Hepatocyte (in vitro differentiated cells): ENCODE measurements at regions not wholly inside any gene's neighbourhood (a gene's known extent, or its start where the extent isn't known, plus 50 kb on each side); places are given as distances from the start of the nearest gene placed in this dataset.

ENCODE experiments used
- DNase-seq: peaks from one replicate; pipeline ENCODE4 v3.0.0-alpha.2; 2016; ENCODE audit warnings: low spot score
- H2AFZ ChIP-seq: fragments of 200-600 bp; sonication (generic); 2 replicates; pipeline ENCODE4 v1.6.0; 2016; ENCODE audit warnings: antibody characterized with exemption, mild to moderate bottlenecking
- H3K27ac ChIP-seq: fragments of 200-600 bp; sonication (generic); 2 replicates; pipeline ENCODE4 v1.5.1; 2016; ENCODE audit warnings: mild to moderate bottlenecking
- H3K27me3 ChIP-seq: fragments of 200-600 bp; sonication (generic); 2 replicates; pipeline ENCODE4 v1.6.1; 2016
- H3K36me3 ChIP-seq: fragments of 200-600 bp; sonication (generic); replicated peaks from 2 replicates; pipeline ENCODE4 v1.5.1; 2016; ENCODE audit warnings: low read depth; ENCODE audit not compliant: insufficient read depth
- H3K4me1 ChIP-seq: fragments of 200-600 bp; sonication (generic); 2 replicates; pipeline ENCODE4 v1.5.1; 2016; ENCODE audit warnings: mild to moderate bottlenecking, moderate library complexity; ENCODE audit not compliant: insufficient read depth
- H3K4me2 ChIP-seq: fragments of 200-600 bp; sonication (generic); 2 replicates; pipeline ENCODE4 v1.6.0; 2016
- H3K4me3 ChIP-seq: fragments of 200-600 bp; sonication (generic); 2 replicates; pipeline ENCODE4 v1.5.1; 2016; ENCODE audit warnings: mild to moderate bottlenecking
- H3K79me2 ChIP-seq: fragments of 200-600 bp; sonication (generic); 2 replicates; pipeline ENCODE4 v1.6.0; 2017; ENCODE audit warnings: mild to moderate bottlenecking
- H3K9me2 ChIP-seq: fragments of 200-600 bp; sonication (generic); replicated peaks from 2 replicates; pipeline ENCODE4 v1.6.0; 2017; ENCODE audit warnings: mild to moderate bottlenecking; ENCODE audit not compliant: insufficient read depth
- H3K9me3 ChIP-seq: fragments of 200-600 bp; sonication (generic); 2 replicates; pipeline ENCODE4 v1.5.1; 2016; ENCODE audit warnings: low read depth, mild to moderate bottlenecking
- H4K20me1 ChIP-seq: fragments of 200-600 bp; sonication (generic); 2 replicates; pipeline ENCODE4 v1.6.0; 2016; ENCODE audit warnings: mild to moderate bottlenecking; ENCODE audit not compliant: insufficient read depth, poor library complexity, severe bottlenecking
- EZH2 ChIP-seq: fragments of 200-600 bp; sonication (generic); IDR thresholded peaks from 2 replicates; pipeline ENCODE4 v1.6.1; 2016; ENCODE audit warnings: antibody characterized with exemption, mild to moderate bottlenecking, borderline replicate concordance
- EZH2phosphoT487 ChIP-seq: fragments of 200-600 bp; sonication (generic); IDR thresholded peaks from one replicate; pipeline ENCODE4 v1.6.1; 2018; ENCODE audit warnings: antibody characterized with exemption, mild to moderate bottlenecking, low read depth, moderate library complexity; ENCODE audit not compliant: unreplicated experiment, severe bottlenecking
- WGBS: methylation state at CpG from one replicate; pipeline ENCODE4 v1.1.6; 2016; ENCODE audit warnings: low lambda C conversion rate; ENCODE audit errors: missing lambda C conversion rate; 5-methylcytosine and 5-hydroxymethylcytosine counted together
- TF ChIP-seq, protein P1 (sequence below): fragments of 200-600 bp; sonication (generic); IDR thresholded peaks from 2 replicates; pipeline ENCODE4 v1.5.1; 2016; ENCODE audit warnings: antibody characterized with exemption, mild to moderate bottlenecking; ENCODE audit not compliant: poor library complexity

DNA sequence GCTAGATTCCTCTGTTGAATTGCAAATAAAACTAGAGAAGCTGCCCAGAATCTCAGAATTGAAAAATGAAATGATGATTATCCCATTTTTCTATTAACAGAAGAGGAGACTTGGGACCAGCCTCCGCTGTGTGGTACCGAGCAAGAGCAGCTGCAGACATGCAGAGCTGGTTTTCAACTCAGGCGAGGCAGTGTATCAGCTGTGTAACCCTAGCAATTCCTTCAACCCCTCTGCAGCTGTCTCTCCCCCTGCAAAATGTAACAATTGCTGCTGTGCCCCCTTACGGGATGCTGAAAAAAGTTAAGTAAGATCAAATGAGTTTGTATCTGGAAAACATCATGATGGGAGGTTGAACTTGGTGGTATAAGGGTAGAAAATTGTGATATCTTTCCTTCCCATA, 98.5 kb upstream of the C3orf80 start:
- Histone ChIP-seq H3K4me2 (no peak overlapping the region), H3K36me3 (no peaks in the 10 kb centered on the region), H3K27me3 (no peaks in the 10 kb centered on the region), H2AFZ (no peak overlapping the region), H3K27ac (no peak overlapping the region), H3K9me3 (no peaks in the 10 kb centered on the region), H3K4me1 (no peaks in the 10 kb centered on the region), H3K79me2 (no peaks in the 10 kb centered on the region), H4K20me1 (no peaks in the 10 kb centered on the region), H3K4me3 (no peak overlapping the region), H3K9me2 (no peaks in the 10 kb centered on the region)
- no peak for DNase-seq
- 78% methylated on average over 4 of the region's 4 CpGs for WGBS
- TF ChIP-seq EZH2 (no peak), EZH2phosphoT487 (no peak)
- TF ChIP-seq, protein P1, sequence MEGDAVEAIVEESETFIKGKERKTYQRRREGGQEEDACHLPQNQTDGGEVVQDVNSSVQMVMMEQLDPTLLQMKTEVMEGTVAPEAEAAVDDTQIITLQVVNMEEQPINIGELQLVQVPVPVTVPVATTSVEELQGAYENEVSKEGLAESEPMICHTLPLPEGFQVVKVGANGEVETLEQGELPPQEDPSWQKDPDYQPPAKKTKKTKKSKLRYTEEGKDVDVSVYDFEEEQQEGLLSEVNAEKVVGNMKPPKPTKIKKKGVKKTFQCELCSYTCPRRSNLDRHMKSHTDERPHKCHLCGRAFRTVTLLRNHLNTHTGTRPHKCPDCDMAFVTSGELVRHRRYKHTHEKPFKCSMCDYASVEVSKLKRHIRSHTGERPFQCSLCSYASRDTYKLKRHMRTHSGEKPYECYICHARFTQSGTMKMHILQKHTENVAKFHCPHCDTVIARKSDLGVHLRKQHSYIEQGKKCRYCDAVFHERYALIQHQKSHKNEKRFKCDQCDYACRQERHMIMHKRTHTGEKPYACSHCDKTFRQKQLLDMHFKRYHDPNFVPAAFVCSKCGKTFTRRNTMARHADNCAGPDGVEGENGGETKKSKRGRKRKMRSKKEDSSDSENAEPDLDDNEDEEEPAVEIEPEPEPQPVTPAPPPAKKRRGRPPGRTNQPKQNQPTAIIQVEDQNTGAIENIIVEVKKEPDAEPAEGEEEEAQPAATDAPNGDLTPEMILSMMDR = no peak

DNA sequence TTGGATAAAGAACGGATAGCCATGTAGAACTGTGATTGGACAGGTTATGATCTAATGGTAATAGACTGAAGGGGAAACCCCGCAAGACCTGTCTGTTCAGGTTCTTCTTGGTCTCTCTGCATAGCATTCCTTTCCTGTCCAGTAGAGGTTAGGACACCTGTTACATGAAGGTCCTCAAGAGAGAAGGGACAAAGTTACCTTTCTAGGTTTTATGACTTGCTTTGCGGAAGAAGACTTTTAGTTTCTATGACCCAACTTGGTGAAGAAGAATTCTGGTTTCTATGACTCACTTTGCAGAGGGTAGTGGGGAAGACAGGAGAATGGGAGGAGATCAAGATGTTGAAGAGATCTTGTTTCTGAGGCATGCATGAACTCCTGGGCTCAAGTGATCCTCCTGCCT, 97.9 kb upstream of the C3orf80 start:
- no peak overlapping the region for H3K27ac ChIP-seq
- H2AFZ ChIP-seq = no peak overlapping the region
- no peaks in the 10 kb centered on the region for H3K9me3 ChIP-seq
- 88% methylated on average over 3 of the region's 3 CpGs for WGBS
- no peaks in the 10 kb centered on the region for H3K79me2 ChIP-seq
- no peak for DNase-seq
- H3K4me1 ChIP-seq = no peaks in the 10 kb centered on the region
- H3K9me2 ChIP-seq = no peaks in the 10 kb centered on the region
- H3K27me3 ChIP-seq = no peaks in the 10 kb centered on the region
- TF ChIP-seq, protein P1 = no peak
- TF ChIP-seq EZH2phosphoT487 = no peak
- no peak for TF ChIP-seq EZH2
- H4K20me1 ChIP-seq = no peaks in the 10 kb centered on the region
- no peak overlapping the region for H3K4me2 ChIP-seq
- no peaks in the 10 kb centered on the region for H3K36me3 ChIP-seq
- H3K4me3 ChIP-seq = no peak overlapping the region

DNA sequence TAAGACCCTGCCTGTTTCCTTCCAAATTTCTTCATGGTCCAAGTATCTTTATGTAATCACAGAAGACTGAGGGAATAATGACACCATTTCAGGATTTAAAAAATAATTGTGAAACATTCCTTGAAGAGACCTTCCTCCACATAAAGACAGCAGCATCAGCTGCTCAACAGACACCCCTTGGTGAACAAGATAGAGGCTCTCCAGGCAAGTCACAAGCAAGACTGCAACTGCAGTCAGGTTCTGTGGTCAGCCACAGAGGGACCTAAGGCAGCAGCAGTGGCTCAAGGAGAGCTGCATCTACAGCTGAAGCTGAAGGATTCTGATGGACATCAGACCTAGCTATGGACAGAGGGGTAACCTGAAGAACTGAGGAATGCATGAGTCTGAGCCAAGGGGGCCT, 97.2 kb upstream of the C3orf80 start:
- no peak overlapping the region for H3K4me3 ChIP-seq
- no peaks in the 10 kb centered on the region for H3K79me2 ChIP-seq
- no peaks in the 10 kb centered on the region for H3K9me3 ChIP-seq
- H3K27me3 ChIP-seq = no peaks in the 10 kb centered on the region
- no peak overlapping the region for H3K27ac ChIP-seq
- no peak overlapping the region for H3K4me2 ChIP-seq
- H3K9me2 ChIP-seq = no peaks in the 10 kb centered on the region
- no peak for TF ChIP-seq EZH2phosphoT487
- TF ChIP-seq, protein P1 = no peak
- no peak for TF ChIP-seq EZH2
- no peak overlapping the region for H2AFZ ChIP-seq
- no peak for DNase-seq
- no peaks in the 10 kb centered on the region for H3K36me3 ChIP-seq
- H3K4me1 ChIP-seq = no peaks in the 10 kb centered on the region
- H4K20me1 ChIP-seq = no peaks in the 10 kb centered on the region

DNA sequence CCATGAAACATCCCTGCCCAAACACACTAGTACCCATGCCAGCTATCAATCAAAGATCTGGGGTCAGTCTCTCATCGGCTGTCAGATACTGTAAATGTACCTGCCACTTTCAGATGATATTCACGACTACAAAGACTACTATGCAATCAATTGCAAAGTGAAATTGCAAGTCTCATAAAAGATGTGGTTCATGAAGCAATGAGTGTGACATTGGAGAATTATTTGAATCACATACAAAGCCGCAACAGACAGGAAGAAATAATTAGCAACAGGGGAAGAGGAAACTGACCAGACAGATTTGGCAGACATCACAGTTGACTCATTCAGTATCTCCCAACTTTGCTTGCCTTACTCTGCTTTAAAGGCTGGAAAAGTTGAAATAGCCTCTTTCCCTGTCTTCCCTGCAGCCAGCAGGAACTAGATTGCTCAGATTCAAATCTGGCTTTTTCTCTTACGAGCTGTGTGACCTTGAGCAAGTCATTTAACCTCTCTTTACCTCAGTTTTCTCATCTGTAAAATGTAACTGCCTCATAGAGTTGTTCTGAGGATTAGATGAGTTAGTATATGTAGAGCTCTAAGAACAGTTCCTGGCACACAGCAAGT, 95.7 kb upstream of the C3orf80 start:
- no peak for DNase-seq
- no peak overlapping the region for H2AFZ ChIP-seq
- no peaks in the 10 kb centered on the region for H3K79me2 ChIP-seq
- no peaks in the 10 kb centered on the region for H3K36me3 ChIP-seq
- H4K20me1 ChIP-seq = no peaks in the 10 kb centered on the region
- 68% methylated on average over 4 of the region's 4 CpGs for WGBS
- H3K9me2 ChIP-seq = no peaks in the 10 kb centered on the region
- H3K27me3 ChIP-seq = no peaks in the 10 kb centered on the region
- H3K27ac ChIP-seq = no peak overlapping the region
- H3K4me3 ChIP-seq = no peak overlapping the region
- H3K4me1 ChIP-seq = no peaks in the 10 kb centered on the region
- no peak overlapping the region for H3K4me2 ChIP-seq
- no peaks in the 10 kb centered on the region for H3K9me3 ChIP-seq
- TF ChIP-seq, protein P1 = no peak
- TF ChIP-seq EZH2phosphoT487 (no peak), EZH2 (no peak)
